HG03378 (cell line): ENCODE measurements at regions not wholly inside any gene's neighbourhood (a gene's known extent, or its start where the extent isn't known, plus 50 kb on each side); places are given as distances from the start of the nearest gene placed in this dataset.

Experiments used
- ATAC-seq: cut with Tn5 transposase; IDR thresholded peaks from one replicate; pipeline ENCODE4 v1.9.1; 2021; ENCODE audit warnings: mild to moderate bottlenecking, moderate library complexity; ENCODE audit not compliant: unreplicated experiment

- no peak for ATAC-seq
Measured at GRCh38 chr9:89764217-89764616, 159.4 kb downstream of the GADD45G start.

GRCh38 chr9:89765211-89765946 is 160.6 kb downstream of the GADD45G start:
- ATAC-seq, result no peak

GRCh38 chr9:89766991-89767390 is 162.2 kb downstream of the GADD45G start:
- ATAC-seq, result no peak

GRCh38 chr9:89768051-89768450 is 163.2 kb downstream of the GADD45G start:
- ATAC-seq, result no peak

- ATAC-seq, result no peak
Measured at GRCh38 chr9:89768650-89769071, 163.8 kb downstream of the GADD45G start.

- ATAC-seq, result no peak
Measured at GRCh38 chr9:89770531-89771174, 165.8 kb downstream of the GADD45G start.

- no peak for ATAC-seq
Measured at GRCh38 chr9:89771205-89771604, 166.4 kb downstream of the GADD45G start.

- no peak for ATAC-seq
Measured at GRCh38 chr9:89773170-89773569, 168.4 kb downstream of the GADD45G start.

- no peak for ATAC-seq
Measured at GRCh38 chr9:89774858-89775370, 170.1 kb downstream of the GADD45G start.

GRCh38 chr9:89775641-89776040 is 170.8 kb downstream of the GADD45G start:
- ATAC-seq, result no peak

GRCh38 chr9:89776795-89777525 is 172.1 kb downstream of the GADD45G start:
- no peak for ATAC-seq

- no peak for ATAC-seq
Measured at GRCh38 chr9:89777544-89777943, 172.7 kb downstream of the GADD45G start.

GRCh38 chr9:89778100-89779090 is 173.6 kb downstream of the GADD45G start:
- no peak for ATAC-seq

- ATAC-seq, result no peak
Measured at GRCh38 chr9:89779405-89780203, 174.8 kb downstream of the GADD45G start.

GRCh38 chr9:89780959-89781358 is 176.1 kb downstream of the GADD45G start:
- no peak for ATAC-seq

- ATAC-seq, result peak; percentile 89
Measured at GRCh38 chr9:89781838-89782540, 177.2 kb downstream of the GADD45G start.

- no peak for ATAC-seq
Measured at GRCh38 chr9:89786655-89787054, 181.8 kb downstream of the GADD45G start.

GRCh38 chr9:89787595-89787994 is 182.8 kb downstream of the GADD45G start:
- no peak for ATAC-seq

- no peak for ATAC-seq
Measured at GRCh38 chr9:89788434-89788833, 183.6 kb downstream of the GADD45G start.
